ENCODE measurements at regions not wholly inside any gene's neighbourhood (a gene's known extent, or its start where the extent isn't known, plus 50 kb on each side); places are given as distances from the start of the nearest gene placed in this dataset.
"Not testable (repeated sequence)": the region's sequence is repeated elsewhere in the genome, so short reads cannot be mapped to it uniquely, and the experiment has no call there.

DNA sequence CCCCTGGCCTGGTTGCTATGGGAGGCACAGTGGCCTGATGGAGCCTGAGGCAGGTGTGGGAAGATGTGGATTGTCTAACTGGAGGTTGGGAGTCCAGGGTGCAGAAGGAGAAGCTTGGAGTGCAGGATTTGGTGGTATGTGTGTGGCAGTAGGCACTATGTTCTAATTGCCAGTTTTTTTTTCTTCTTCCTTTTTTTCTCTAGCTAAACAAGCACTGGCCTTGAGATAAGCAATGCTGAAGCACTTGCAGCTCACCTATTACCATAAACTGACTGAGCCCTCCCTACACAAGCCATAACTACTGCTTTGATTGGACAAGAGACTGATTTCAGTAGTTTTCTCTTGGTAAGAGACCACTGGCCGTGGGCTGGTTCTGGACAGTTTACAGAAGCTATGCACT is 123.6 kb downstream of the PPIAL4A start:
- not testable (repeated sequence) for TF ChIP-seq EP300, POLR2AphosphoS5, POLR2A (IDR thresholded peaks at IDR 0.05)
- TF ChIP-seq, protein P1, sequence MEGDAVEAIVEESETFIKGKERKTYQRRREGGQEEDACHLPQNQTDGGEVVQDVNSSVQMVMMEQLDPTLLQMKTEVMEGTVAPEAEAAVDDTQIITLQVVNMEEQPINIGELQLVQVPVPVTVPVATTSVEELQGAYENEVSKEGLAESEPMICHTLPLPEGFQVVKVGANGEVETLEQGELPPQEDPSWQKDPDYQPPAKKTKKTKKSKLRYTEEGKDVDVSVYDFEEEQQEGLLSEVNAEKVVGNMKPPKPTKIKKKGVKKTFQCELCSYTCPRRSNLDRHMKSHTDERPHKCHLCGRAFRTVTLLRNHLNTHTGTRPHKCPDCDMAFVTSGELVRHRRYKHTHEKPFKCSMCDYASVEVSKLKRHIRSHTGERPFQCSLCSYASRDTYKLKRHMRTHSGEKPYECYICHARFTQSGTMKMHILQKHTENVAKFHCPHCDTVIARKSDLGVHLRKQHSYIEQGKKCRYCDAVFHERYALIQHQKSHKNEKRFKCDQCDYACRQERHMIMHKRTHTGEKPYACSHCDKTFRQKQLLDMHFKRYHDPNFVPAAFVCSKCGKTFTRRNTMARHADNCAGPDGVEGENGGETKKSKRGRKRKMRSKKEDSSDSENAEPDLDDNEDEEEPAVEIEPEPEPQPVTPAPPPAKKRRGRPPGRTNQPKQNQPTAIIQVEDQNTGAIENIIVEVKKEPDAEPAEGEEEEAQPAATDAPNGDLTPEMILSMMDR (IDR thresholded peaks at IDR 0.05): not testable (repeated sequence)

Measured in gastroesophageal sphincter (tissue), 3 donors.